ENCODE measurements at regions not wholly inside any gene's neighbourhood (a gene's known extent, or its start where the extent isn't known, plus 50 kb on each side); places are given as distances from the start of the nearest gene placed in this dataset.

DNA sequence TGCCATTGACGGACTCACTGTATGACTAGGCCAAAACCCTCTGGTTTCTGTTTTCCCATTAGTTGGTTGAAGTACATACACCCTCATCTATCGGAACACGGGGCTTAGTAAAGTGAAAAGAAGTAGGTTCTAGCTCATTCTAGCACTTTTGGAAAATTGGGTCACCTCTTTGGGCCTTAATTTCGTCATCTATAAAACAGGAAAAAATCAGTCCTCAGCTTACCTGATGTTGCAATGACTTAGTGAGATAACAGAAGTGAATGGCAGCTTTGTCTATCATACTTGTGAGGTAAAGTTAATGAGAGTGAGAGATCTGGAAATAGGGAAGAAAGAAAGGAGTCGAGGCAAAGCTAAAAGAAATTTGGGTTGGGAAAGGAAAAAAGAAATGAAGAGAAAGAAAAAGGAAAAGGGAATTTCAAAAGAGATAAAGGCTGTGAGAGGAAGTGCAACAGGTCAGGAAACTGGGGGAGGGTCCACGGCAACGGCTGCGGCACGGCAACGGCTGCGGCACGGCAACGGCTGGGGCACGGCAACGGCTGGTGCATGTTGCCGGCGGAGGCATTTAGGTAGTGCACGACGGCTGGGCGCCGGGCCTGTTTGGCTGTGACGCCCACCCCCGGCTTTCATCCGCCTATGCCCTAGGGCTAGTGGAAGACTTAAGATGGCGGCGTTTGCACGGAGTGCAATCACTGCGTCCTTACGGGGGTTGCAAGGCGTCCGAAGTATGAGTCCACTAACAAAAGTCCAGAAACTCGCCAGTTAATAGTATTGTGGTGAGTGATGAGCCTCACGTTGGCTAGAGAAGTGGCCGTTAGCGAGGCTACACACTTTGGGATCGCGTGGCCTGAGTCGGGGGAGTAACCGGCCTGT, 91.4 kb upstream of the XIST start (continued):
- TF ChIP-seq ZNF333 (CRISPR knock-in tag; IDR thresholded peaks at IDR 0.05; ENCODE audit: borderline replicate concordance): no peak
- TF ChIP-seq SAFB2 (CRISPR knock-in tag; IDR thresholded peaks at IDR 0.05; ENCODE audit: borderline replicate concordance, low read depth): peak; percentile 46; the same call in 1 of the 2 replicates
- 0 out of 2 replicates have a peak, but pooled peaks have one; percentile 56 for TF ChIP-seq ZNF709 (CRISPR knock-in tag; IDR thresholded peaks at IDR 0.05)
- TF ChIP-seq SRF (IDR thresholded peaks at IDR 0.05; ENCODE audit: low read depth, low read length): no peak
- TF ChIP-seq ZNF24 (IDR thresholded peaks at IDR 0.05): peak; percentile 52; the same call in 1 of the 2 replicates
- TF ChIP-seq, protein P1, sequence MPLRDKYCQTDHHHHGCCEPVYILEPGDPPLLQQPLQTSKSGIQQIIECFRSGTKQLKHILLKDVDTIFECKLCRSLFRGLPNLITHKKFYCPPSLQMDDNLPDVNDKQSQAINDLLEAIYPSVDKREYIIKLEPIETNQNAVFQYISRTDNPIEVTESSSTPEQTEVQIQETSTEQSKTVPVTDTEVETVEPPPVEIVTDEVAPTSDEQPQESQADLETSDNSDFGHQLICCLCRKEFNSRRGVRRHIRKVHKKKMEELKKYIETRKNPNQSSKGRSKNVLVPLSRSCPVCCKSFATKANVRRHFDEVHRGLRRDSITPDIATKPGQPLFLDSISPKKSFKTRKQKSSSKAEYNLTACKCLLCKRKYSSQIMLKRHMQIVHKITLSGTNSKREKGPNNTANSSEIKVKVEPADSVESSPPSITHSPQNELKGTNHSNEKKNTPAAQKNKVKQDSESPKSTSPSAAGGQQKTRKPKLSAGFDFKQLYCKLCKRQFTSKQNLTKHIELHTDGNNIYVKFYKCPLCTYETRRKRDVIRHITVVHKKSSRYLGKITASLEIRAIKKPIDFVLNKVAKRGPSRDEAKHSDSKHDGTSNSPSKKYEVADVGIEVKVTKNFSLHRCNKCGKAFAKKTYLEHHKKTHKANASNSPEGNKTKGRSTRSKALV (CRISPR knock-in tag; IDR thresholded peaks at IDR 0.05): no peak
- TF ChIP-seq ZNF354B (CRISPR knock-in tag; IDR thresholded peaks at IDR 0.05): no peak
- peak; percentile 59 to 89; a peak in 3 of 4 replicates for TF ChIP-seq POLR2A (IDR thresholded peaks at IDR 0.05; ENCODE audit: insufficient read depth in 1 of 2, low read depth in 2 of 2, low read length in 2 of 2)
- TF ChIP-seq ZNF501 (CRISPR knock-in tag; IDR thresholded peaks at IDR 0.05): peak; percentile 30; the same call in 1 of the 2 replicates
- peak; percentile 86; the same call in 1 of the 2 replicates for TF ChIP-seq ZZZ3 (CRISPR knock-in tag; IDR thresholded peaks at IDR 0.05; ENCODE audit: borderline replicate concordance)
- TF ChIP-seq GABPB1 (CRISPR knock-in tag; IDR thresholded peaks at IDR 0.05): peak; percentile 97
- TF ChIP-seq KDM6A (CRISPR knock-in tag; IDR thresholded peaks at IDR 0.05; ENCODE audit: low read depth): no peak
- TF ChIP-seq TCF7L2 (IDR thresholded peaks at IDR 0.05; ENCODE audit: low read depth, low read length): no peak
- TF ChIP-seq BRD4 (CRISPR knock-in tag; IDR thresholded peaks at IDR 0.05): peak; percentile 93
- TF ChIP-seq, protein P2, sequence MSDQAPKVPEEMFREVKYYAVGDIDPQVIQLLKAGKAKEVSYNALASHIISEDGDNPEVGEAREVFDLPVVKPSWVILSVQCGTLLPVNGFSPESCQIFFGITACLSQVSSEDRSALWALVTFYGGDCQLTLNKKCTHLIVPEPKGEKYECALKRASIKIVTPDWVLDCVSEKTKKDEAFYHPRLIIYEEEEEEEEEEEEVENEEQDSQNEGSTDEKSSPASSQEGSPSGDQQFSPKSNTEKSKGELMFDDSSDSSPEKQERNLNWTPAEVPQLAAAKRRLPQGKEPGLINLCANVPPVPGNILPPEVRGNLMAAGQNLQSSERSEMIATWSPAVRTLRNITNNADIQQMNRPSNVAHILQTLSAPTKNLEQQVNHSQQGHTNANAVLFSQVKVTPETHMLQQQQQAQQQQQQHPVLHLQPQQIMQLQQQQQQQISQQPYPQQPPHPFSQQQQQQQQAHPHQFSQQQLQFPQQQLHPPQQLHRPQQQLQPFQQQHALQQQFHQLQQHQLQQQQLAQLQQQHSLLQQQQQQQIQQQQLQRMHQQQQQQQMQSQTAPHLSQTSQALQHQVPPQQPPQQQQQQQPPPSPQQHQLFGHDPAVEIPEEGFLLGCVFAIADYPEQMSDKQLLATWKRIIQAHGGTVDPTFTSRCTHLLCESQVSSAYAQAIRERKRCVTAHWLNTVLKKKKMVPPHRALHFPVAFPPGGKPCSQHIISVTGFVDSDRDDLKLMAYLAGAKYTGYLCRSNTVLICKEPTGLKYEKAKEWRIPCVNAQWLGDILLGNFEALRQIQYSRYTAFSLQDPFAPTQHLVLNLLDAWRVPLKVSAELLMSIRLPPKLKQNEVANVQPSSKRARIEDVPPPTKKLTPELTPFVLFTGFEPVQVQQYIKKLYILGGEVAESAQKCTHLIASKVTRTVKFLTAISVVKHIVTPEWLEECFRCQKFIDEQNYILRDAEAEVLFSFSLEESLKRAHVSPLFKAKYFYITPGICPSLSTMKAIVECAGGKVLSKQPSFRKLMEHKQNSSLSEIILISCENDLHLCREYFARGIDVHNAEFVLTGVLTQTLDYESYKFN (CRISPR knock-in tag; conservative IDR thresholded peaks at IDR 0.05): 0 out of 2 replicates have a peak, but pooled peaks have one; percentile 32
- TF ChIP-seq MYNN (CRISPR knock-in tag; IDR thresholded peaks at IDR 0.05; ENCODE audit: low read depth): no peak
- peak; percentile 74 for TF ChIP-seq ZMYM3 (CRISPR knock-in tag; IDR thresholded peaks at IDR 0.05)
- TF ChIP-seq ZNF558 (CRISPR knock-in tag; IDR thresholded peaks at IDR 0.05; ENCODE audit: borderline replicate concordance): peak; percentile 68; the same call in 1 of the 2 replicates
- no peak for TF ChIP-seq HES4 (CRISPR knock-in tag; IDR thresholded peaks at IDR 0.05; ENCODE audit: borderline replicate concordance)
- TF ChIP-seq SOX13 (IDR thresholded peaks at IDR 0.05): no peak
- TF ChIP-seq SOX13 (CRISPR knock-in tag; conservative IDR thresholded peaks at IDR 0.05 in 1 of 2, IDR thresholded peaks at IDR 0.05 in 1 of 2): peak in 1 of 2 experiments; percentile 60; a peak in 1 of 4 replicates
- TF ChIP-seq ZNF484 (CRISPR knock-in tag; IDR thresholded peaks at IDR 0.05; ENCODE audit: borderline replicate concordance, low read depth): no peak
- TF ChIP-seq ZNF552 (CRISPR knock-in tag; IDR thresholded peaks at IDR 0.05; ENCODE audit: borderline replicate concordance): 0 out of 2 replicates have a peak, but pooled peaks have one; percentile 62
- TF ChIP-seq MIER2 (CRISPR knock-in tag; IDR thresholded peaks at IDR 0.05): 0 out of 2 replicates have a peak, but pooled peaks have one; percentile 49
- TF ChIP-seq ZNF335 (CRISPR knock-in tag; IDR thresholded peaks at IDR 0.05): no peak
